ENCODE measurements at regions not wholly inside any gene's neighbourhood (a gene's known extent, or its start where the extent isn't known, plus 50 kb on each side); places are given as distances from the start of the nearest gene placed in this dataset.

GRCh38 chr2:212732860-212733259 lies 194.3 kb upstream of the ERBB4 start:
- H2AFZ ChIP-seq (ENCODE audit: low read length): no peak overlapping the region
- no peaks in the 10 kb centered on the region for H4K20me1 ChIP-seq (ENCODE audit: insufficient read depth, low read length)
- TF ChIP-seq EZH2 (optimal IDR thresholded peaks at IDR 0.05; ENCODE audit: low read depth, low read length): no peak
- no peak for TF ChIP-seq EZH2phosphoT487 (IDR thresholded peaks at IDR 0.05; ENCODE audit: low read length)
- TF ChIP-seq, protein P1, sequence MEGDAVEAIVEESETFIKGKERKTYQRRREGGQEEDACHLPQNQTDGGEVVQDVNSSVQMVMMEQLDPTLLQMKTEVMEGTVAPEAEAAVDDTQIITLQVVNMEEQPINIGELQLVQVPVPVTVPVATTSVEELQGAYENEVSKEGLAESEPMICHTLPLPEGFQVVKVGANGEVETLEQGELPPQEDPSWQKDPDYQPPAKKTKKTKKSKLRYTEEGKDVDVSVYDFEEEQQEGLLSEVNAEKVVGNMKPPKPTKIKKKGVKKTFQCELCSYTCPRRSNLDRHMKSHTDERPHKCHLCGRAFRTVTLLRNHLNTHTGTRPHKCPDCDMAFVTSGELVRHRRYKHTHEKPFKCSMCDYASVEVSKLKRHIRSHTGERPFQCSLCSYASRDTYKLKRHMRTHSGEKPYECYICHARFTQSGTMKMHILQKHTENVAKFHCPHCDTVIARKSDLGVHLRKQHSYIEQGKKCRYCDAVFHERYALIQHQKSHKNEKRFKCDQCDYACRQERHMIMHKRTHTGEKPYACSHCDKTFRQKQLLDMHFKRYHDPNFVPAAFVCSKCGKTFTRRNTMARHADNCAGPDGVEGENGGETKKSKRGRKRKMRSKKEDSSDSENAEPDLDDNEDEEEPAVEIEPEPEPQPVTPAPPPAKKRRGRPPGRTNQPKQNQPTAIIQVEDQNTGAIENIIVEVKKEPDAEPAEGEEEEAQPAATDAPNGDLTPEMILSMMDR (IDR thresholded peaks at IDR 0.05; ENCODE audit: low read length): no peak
- DNase-seq: no peak
- no peaks in the 10 kb centered on the region for H3K27me3 ChIP-seq (replicated peaks; ENCODE audit: insufficient read depth, low read length)
- no peaks in the 10 kb centered on the region for H3K9me3 ChIP-seq (replicated peaks; ENCODE audit: insufficient read depth, low read length)
- H3K9ac ChIP-seq (ENCODE audit: low read length): no peak overlapping the region
- no peaks in the 10 kb centered on the region for H3K79me2 ChIP-seq (ENCODE audit: low read length)
- H3K4me1 ChIP-seq (ENCODE audit: low read length): no peaks in the 10 kb centered on the region
- no peaks in the 10 kb centered on the region for H3F3A ChIP-seq (ENCODE audit: insufficient read depth, low read length)
- no peak overlapping the region for H3K4me2 ChIP-seq (ENCODE audit: low read depth, low read length)
- H3K4me3 ChIP-seq (ENCODE audit: low read length): no peak overlapping the region
- H3K9me2 ChIP-seq (replicated peaks; ENCODE audit: insufficient read depth, low read length): no peaks in the 10 kb centered on the region
- H3K36me3 ChIP-seq (replicated peaks; ENCODE audit: insufficient read depth, low read length): no peaks in the 10 kb centered on the region
- H3K27ac ChIP-seq (ENCODE audit: low read length): no peak overlapping the region

DNA sequence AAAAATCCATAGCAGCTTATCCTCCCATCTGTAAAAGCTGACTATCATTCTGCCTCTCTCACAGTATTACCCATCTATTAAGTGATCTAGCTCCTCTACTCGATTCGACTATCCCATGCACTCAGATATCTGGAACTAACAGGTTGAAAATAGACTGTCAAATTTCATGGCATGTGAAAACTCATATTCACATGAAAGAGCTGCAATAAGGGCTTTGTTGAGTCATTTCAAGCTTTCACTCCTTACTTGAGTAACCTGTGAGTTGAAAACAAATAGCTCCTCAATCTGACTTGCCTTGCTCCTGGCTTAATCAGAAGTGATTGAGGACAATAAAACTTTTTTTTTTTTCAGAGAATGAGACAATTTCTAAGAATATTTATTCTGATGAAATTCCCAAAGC lies 192.4 kb upstream of the ERBB4 start:
- Histone ChIP-seq H3K36me3 (replicated peaks; ENCODE audit: insufficient read depth, low read length) (no peaks in the 10 kb centered on the region), H3K9me3 (replicated peaks; ENCODE audit: insufficient read depth, low read length) (no peaks in the 10 kb centered on the region), H3F3A (ENCODE audit: insufficient read depth, low read length) (no peaks in the 10 kb centered on the region), H3K79me2 (ENCODE audit: low read length) (no peaks in the 10 kb centered on the region), H3K4me2 (ENCODE audit: low read depth, low read length) (no peak overlapping the region), H4K20me1 (ENCODE audit: insufficient read depth, low read length) (no peaks in the 10 kb centered on the region), H3K27me3 (replicated peaks; ENCODE audit: insufficient read depth, low read length) (no peaks in the 10 kb centered on the region), H3K4me3 (ENCODE audit: low read length) (no peak overlapping the region), H3K9ac (ENCODE audit: low read length) (no peak overlapping the region), H2AFZ (ENCODE audit: low read length) (no peak overlapping the region), H3K27ac (ENCODE audit: low read length) (no peak overlapping the region), H3K4me1 (ENCODE audit: low read length) (no peaks in the 10 kb centered on the region), H3K9me2 (replicated peaks; ENCODE audit: insufficient read depth, low read length) (no peaks in the 10 kb centered on the region)
- TF ChIP-seq EZH2 (optimal IDR thresholded peaks at IDR 0.05; ENCODE audit: low read depth, low read length): no peak
- TF ChIP-seq EZH2phosphoT487 (IDR thresholded peaks at IDR 0.05; ENCODE audit: low read length): no peak
- TF ChIP-seq, protein P1 (IDR thresholded peaks at IDR 0.05; ENCODE audit: low read length): no peak
- no peak for DNase-seq

- TF ChIP-seq EZH2 (optimal IDR thresholded peaks at IDR 0.05; ENCODE audit: low read depth, low read length) (no peak), EZH2phosphoT487 (IDR thresholded peaks at IDR 0.05; ENCODE audit: low read length) (no peak)
- TF ChIP-seq, protein P1 (IDR thresholded peaks at IDR 0.05; ENCODE audit: low read length): no peak
- H3K79me2 ChIP-seq (ENCODE audit: low read length): no peaks in the 10 kb centered on the region
- no peak for DNase-seq
- no peak overlapping the region for H3K4me2 ChIP-seq (ENCODE audit: low read depth, low read length)
- no peak overlapping the region for H3K4me3 ChIP-seq (ENCODE audit: low read length)
- no peaks in the 10 kb centered on the region for H3K9me2 ChIP-seq (replicated peaks; ENCODE audit: insufficient read depth, low read length)
- H4K20me1 ChIP-seq (ENCODE audit: insufficient read depth, low read length): no peaks in the 10 kb centered on the region
- no peaks in the 10 kb centered on the region for H3K27me3 ChIP-seq (replicated peaks; ENCODE audit: insufficient read depth, low read length)
- H3K36me3 ChIP-seq (replicated peaks; ENCODE audit: insufficient read depth, low read length): no peaks in the 10 kb centered on the region
- no peaks in the 10 kb centered on the region for H3K9me3 ChIP-seq (replicated peaks; ENCODE audit: insufficient read depth, low read length)
- no peak overlapping the region for H2AFZ ChIP-seq (ENCODE audit: low read length)
- H3K9ac ChIP-seq (ENCODE audit: low read length): no peak overlapping the region
- H3F3A ChIP-seq (ENCODE audit: insufficient read depth, low read length): no peaks in the 10 kb centered on the region
- no peak overlapping the region for H3K27ac ChIP-seq (ENCODE audit: low read length)
- no peaks in the 10 kb centered on the region for H3K4me1 ChIP-seq (ENCODE audit: low read length)
Measured at GRCh38 chr2:212728717-212729116, 190.1 kb upstream of the ERBB4 start.

All from MM.1S (cell line).